Keratinocyte (primary cell): ENCODE measurements at regions not wholly inside any gene's neighbourhood (a gene's known extent, or its start where the extent isn't known, plus 50 kb on each side); places are given as distances from the start of the nearest gene placed in this dataset.

ENCODE experiments used
- DNase-seq: peaks from one replicate; pipeline ENCODE4 v3.0.0-alpha.2; 2011; ENCODE audit warnings: low read depth, missing footprints, low spot score
- FAIRE-seq: peaks from 2 replicates; lab custom pipeline; 2011; peaks lifted over from hg19 to GRCh38; lab: Jason Lieb, UNC
- H2AFZ ChIP-seq: 2 replicates; pipeline ENCODE4 v1.6.0; 2012; ENCODE audit warnings: low read length, control low read depth, inconsistent platforms; ENCODE audit not compliant: control insufficient read depth
- H3K27ac ChIP-seq: 2 replicates; pipeline ENCODE4 v1.5.1; 2011; ENCODE audit warnings: low read length; ENCODE audit not compliant: control insufficient read depth, insufficient read depth
- H3K27me3 ChIP-seq: 3 replicates; pipeline ENCODE4 v1.6.0; 2011; ENCODE audit warnings: low read length; ENCODE audit not compliant: control insufficient read depth, insufficient read depth; ENCODE audit errors: extremely low read depth
- H3K36me3 ChIP-seq, 2 experiments: 2 replicates in 1 of 2; 3 replicates in 1 of 2; pipeline ENCODE4 v1.5.1; 2011; ENCODE audit warnings: low read length in 2 of 2, mild to moderate bottlenecking in 1 of 2; ENCODE audit not compliant: control insufficient read depth in 2 of 2, insufficient read depth in 2 of 2; ENCODE audit errors: extremely low read depth in 1 of 2
- H3K4me1 ChIP-seq: 3 replicates; pipeline ENCODE4 v1.5.1; 2011; ENCODE audit warnings: low read length; ENCODE audit not compliant: control insufficient read depth, insufficient read depth; ENCODE audit errors: extremely low read depth
- H3K4me2 ChIP-seq: 3 replicates; pipeline ENCODE4 v1.6.0; 2011; ENCODE audit warnings: low read depth, low read length; ENCODE audit not compliant: control insufficient read depth, insufficient read depth; ENCODE audit errors: extremely low read depth
- H3K4me3 ChIP-seq, 3 experiments: fragments of 200-600 bp in 1 of 3; sonication (generic) in 1 of 3; 2 replicates in 2 of 3; 3 replicates in 1 of 3; pipeline ENCODE4 v1.5.1; 2011 to 2016; ENCODE audit warnings: low read length in 3 of 3, mild to moderate bottlenecking in 3 of 3, control low read depth in 2 of 3, inconsistent platforms in 1 of 3, low read depth in 1 of 3, mixed read lengths in 1 of 3, mixed run types in 1 of 3, moderate library complexity in 1 of 3; ENCODE audit not compliant: control insufficient read depth in 2 of 3, insufficient read depth in 2 of 3; ENCODE audit errors: extremely low read depth in 1 of 3
- H3K79me2 ChIP-seq: 2 replicates; pipeline ENCODE4 v1.6.0; 2012; ENCODE audit warnings: low read length; ENCODE audit not compliant: control insufficient read depth, insufficient read depth
- H3K9ac ChIP-seq: 3 replicates; pipeline ENCODE4 v1.6.0; 2011; ENCODE audit warnings: low read length; ENCODE audit not compliant: control insufficient read depth, insufficient read depth; ENCODE audit errors: extremely low read depth
- H3K9me1 ChIP-seq: 3 replicates; pipeline ENCODE4 v1.6.0; 2011; ENCODE audit warnings: low read length; ENCODE audit not compliant: control insufficient read depth, insufficient read depth; ENCODE audit errors: extremely low read depth
- H3K9me3 ChIP-seq: 2 replicates; pipeline ENCODE4 v1.5.1; 2012; ENCODE audit warnings: low read depth, low read length; ENCODE audit not compliant: control insufficient read depth
- H4K20me1 ChIP-seq: 3 replicates; pipeline ENCODE4 v1.6.0; 2011; ENCODE audit warnings: low read length; ENCODE audit not compliant: control insufficient read depth, insufficient read depth; ENCODE audit errors: extremely low read depth
- EZH2 ChIP-seq: IDR thresholded peaks from one replicate; pipeline ENCODE4 v1.6.1; 2012; ENCODE audit warnings: inconsistent platforms, mild to moderate bottlenecking, low read length, moderate library complexity
- dilution Hi-C: fragments of 300-500 bp; cut with MboI; formaldehyde crosslinking; loops from one replicate; pipeline ENCODE4 v1.7.0; 2020; ENCODE audit warnings: low sequenced_read_pairs; ENCODE audit not compliant: extremely low pct_ligation_motif_present
- TF ChIP-seq, protein P1 (sequence below), 3 experiments: IDR thresholded peaks in 1 of 3; conservative IDR thresholded peaks in 1 of 3; optimal IDR thresholded peaks in 1 of 3; 2 replicates in 2 of 3; 3 replicates in 1 of 3; pipeline versions ENCODE3 to v1.5.1; 2011; ENCODE audit warnings: low read length in 3 of 3, mild to moderate bottlenecking in 3 of 3, moderate library complexity in 2 of 3, control low read depth in 1 of 3, inconsistent platforms in 1 of 3; ENCODE audit not compliant: insufficient read depth in 2 of 3; ENCODE audit errors: extremely low read depth in 1 of 3

DNA sequence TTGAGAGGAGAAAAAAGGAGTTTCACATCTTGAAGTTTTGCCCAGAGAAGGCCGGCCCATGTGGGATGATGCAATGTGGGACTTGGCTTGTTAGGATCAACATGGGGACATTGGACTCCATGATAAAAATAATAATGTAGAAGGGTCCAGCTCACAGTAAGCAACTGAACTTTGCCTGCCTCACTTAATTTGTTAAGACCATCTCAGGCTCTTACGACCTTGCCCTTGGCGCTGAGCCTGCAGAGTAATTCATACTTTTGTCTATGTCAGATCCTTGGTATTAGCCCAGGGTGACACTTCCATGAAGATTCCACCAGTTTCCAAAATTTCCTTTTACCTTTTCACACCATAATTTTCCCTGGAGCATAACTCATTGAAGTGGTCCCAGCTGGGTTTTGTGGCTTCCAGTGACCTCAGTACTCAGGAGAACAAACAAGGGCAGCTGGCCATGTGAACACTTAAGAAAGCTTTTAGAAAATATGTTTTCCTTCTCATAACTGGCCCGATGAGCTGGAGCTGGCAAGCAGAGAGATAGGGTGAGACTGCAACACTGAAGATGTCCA, 315.4 kb upstream of the RASGRP1 start:
- DNase-seq = no peak
- no peak overlapping the region for H3K4me3 ChIP-seq
- H3K9me1 ChIP-seq = no peaks in the 10 kb centered on the region
- H3K27ac ChIP-seq = no peak overlapping the region
- H4K20me1 ChIP-seq = no peaks in the 10 kb centered on the region
- H3K36me3 ChIP-seq = no peaks in the 10 kb centered on the region
- H3K79me2 ChIP-seq = no peaks in the 10 kb centered on the region
- H3K9me3 ChIP-seq = no peaks in the 10 kb centered on the region
- H2AFZ ChIP-seq = no peak overlapping the region
- no peak overlapping the region for H3K9ac ChIP-seq
- FAIRE-seq = no peak
- dilution Hi-C loops = no loop called here
- TF ChIP-seq, protein P1, sequence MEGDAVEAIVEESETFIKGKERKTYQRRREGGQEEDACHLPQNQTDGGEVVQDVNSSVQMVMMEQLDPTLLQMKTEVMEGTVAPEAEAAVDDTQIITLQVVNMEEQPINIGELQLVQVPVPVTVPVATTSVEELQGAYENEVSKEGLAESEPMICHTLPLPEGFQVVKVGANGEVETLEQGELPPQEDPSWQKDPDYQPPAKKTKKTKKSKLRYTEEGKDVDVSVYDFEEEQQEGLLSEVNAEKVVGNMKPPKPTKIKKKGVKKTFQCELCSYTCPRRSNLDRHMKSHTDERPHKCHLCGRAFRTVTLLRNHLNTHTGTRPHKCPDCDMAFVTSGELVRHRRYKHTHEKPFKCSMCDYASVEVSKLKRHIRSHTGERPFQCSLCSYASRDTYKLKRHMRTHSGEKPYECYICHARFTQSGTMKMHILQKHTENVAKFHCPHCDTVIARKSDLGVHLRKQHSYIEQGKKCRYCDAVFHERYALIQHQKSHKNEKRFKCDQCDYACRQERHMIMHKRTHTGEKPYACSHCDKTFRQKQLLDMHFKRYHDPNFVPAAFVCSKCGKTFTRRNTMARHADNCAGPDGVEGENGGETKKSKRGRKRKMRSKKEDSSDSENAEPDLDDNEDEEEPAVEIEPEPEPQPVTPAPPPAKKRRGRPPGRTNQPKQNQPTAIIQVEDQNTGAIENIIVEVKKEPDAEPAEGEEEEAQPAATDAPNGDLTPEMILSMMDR (optimal IDR thresholded peaks at IDR 0.05 in 1 of 3, IDR thresholded peaks at IDR 0.05 in 1 of 3, conservative IDR thresholded peaks at IDR 0.05 in 1 of 3; ENCODE audit: extremely low read depth in 1 of 3, insufficient read depth in 2 of 3, low read length in 3 of 3) = no peak
- no peak for TF ChIP-seq EZH2
- H3K4me2 ChIP-seq = no peak overlapping the region
- no peaks in the 10 kb centered on the region for H3K27me3 ChIP-seq
- no peaks in the 10 kb centered on the region for H3K4me1 ChIP-seq

DNA sequence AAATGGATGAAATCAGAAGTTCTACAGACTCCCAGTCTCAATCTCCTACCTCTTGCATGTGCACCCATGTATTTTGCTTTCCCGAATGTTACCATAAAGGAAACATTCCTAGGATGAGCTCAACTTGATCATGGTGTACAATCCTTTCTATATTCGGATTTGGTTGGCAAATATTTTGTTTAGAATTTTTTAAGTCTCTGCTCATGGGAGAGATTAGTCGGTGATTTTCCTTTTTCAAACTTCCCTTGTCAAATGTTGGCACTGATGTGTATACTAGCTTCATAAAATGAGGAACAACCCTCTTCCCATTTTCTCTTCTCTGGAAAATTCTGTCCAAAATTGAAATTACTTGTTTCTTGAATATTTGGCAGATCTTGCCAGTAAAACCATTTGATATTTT, 317.6 kb upstream of the RASGRP1 start:
- Histone ChIP-seq H3K9me3 (no peaks in the 10 kb centered on the region), H3K79me2 (no peaks in the 10 kb centered on the region), H4K20me1 (no peaks in the 10 kb centered on the region), H3K9ac (no peak overlapping the region), H3K4me2 (no peak overlapping the region), H2AFZ (no peak overlapping the region), H3K4me1 (peaks cover 10% of the 10 kb centered on the region), H3K27ac (no peak overlapping the region), H3K27me3 (no peaks in the 10 kb centered on the region), H3K9me1 (no peaks in the 10 kb centered on the region), H3K36me3 (no peaks in the 10 kb centered on the region), H3K4me3 (no peak overlapping the region)
- no peak for DNase-seq
- FAIRE-seq = no peak
- dilution Hi-C loops = no loop called here
- TF ChIP-seq, protein P1 (optimal IDR thresholded peaks at IDR 0.05 in 1 of 3, IDR thresholded peaks at IDR 0.05 in 1 of 3, conservative IDR thresholded peaks at IDR 0.05 in 1 of 3; ENCODE audit: extremely low read depth in 1 of 3, insufficient read depth in 2 of 3, low read length in 3 of 3) = no peak
- TF ChIP-seq EZH2 = no peak
